AG04449 (cell line): ENCODE measurements at regions not wholly inside any gene's neighbourhood (a gene's known extent, or its start where the extent isn't known, plus 50 kb on each side); places are given as distances from the start of the nearest gene placed in this dataset.

Experiments used
- CTCF ChIA-PET: fragments of 350-600 bp; formaldehyde crosslinking; extraction: SDS; loops from one replicate; lab custom pipeline; 2021; ENCODE audit warnings: antibody characterized with exemption; lab: Yijun Ruan, JAX
- POLR2A ChIA-PET: fragments of 400-600, 350-600 bp; formaldehyde crosslinking; extraction: SDS; loops from one replicate; lab custom pipeline; 2020; ENCODE audit warnings: antibody characterized with exemption, inconsistent platforms; lab: Yijun Ruan, JAX
- DNase-seq: peaks from one replicate; pipeline ENCODE4 v3.0.0-alpha.2; 2010; ENCODE audit warnings: low read depth, low spot score
- H3K4me3 ChIP-seq: 2 replicates; pipeline ENCODE4 v1.5.1; 2011; ENCODE audit warnings: low read depth, mild to moderate bottlenecking, control low read depth, low read length
- CTCF ChIP-seq: IDR thresholded peaks from one replicate; pipeline ENCODE4 v1.5.1; 2011; ENCODE audit warnings: mild to moderate bottlenecking, moderate library complexity, low read length, control low read depth, inconsistent platforms; ENCODE audit not compliant: insufficient read depth; ENCODE audit errors: missing control alignments

- ChIA-PET POLR2A (no interaction called here), CTCF (interaction anchor here (1.3 kb wide), 2 partner anchors 12 to 56 kb away, joined by 3 read pairs; no protein-coding TSS in a partner anchor)
- TF ChIP-seq CTCF, result no peak
- DNase-seq, result no peak
- H3K4me3 ChIP-seq, result no peak overlapping the region
Observed at GRCh38 chr7:34486371-34486770, 171.6 kb upstream of the NPSR1 start.

DNA sequence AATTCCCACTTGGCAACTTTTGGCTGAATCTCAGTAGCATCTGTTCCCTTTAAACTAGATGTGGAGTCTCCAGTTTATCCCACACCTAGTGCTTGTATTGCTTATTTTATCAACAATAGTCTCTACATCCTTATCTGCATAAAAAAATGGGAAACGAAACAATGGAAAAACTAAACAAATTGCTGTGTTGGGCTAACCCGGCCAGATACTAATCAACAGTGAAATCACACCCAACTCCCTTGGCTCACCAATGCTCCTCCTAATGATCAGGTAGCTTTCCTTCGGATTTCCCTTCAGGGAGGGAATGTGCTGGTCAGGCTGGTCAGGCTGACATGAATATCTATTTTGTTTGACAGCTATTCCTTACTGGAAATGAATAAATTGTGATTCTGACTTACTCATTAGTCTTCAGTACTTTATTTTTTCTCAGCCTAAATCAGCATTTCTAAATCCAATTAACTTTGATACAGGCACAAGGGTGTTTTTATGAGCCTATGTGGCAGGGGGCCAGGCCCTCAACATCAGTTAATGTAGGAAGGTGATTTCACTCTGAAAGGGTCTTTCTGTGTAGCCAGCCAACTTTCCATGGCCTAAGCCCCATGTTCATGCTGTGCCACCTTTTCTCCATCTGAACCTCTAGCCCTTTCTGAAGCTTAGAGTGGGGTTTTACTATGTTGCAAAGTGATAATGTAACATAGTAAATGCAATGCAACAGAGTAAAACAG, 170.5 kb upstream of the NPSR1 start:
- no peak overlapping the region for H3K4me3 ChIP-seq
- TF ChIP-seq CTCF, result no peak
- DNase-seq, result no peak
- CTCF ChIA-PET, result no interaction called here
- POLR2A ChIA-PET, result no interaction called here

DNA sequence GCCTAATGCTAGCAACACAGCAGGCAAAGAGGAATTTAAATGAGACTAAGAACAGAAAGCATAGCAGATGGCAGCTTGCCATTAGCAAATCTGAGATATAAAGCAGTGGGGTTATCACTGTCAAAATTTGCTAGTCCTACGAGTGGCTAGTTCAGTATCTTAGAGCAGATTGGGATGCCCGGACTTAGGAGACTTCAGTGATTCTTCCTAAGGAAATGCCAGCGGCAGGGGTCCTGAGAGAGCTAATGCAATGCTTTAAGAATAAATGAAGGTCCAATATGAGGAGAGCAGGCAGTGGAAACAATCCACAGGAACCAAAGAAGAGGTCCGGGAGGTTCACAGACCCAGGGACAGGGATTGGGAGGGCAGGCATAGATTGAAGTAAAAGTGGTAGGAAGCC, 169.3 kb upstream of the NPSR1 start:
- no peak for DNase-seq
- POLR2A ChIA-PET, result no interaction called here
- H3K4me3 ChIP-seq, result no peak overlapping the region
- TF ChIP-seq CTCF, result no peak
- CTCF ChIA-PET, result no interaction called here

DNA sequence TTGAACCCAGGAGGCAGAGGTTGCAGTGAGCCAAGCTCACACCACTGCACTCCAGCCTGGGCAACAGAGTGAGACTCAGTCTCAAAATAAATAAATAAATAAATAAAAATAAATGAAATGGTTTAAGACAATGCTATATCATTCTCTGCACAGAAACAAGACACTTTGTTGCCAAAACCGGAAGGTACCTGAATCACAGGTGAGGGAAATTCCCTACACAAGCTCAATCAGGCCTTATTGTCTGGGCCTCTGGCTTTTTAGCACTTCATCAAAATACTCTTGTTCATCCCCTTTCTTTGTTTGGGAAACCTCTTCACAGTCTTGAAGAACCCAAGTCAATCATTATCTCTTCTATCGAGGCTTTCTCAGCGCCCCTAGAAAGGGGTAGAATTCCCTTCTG, 166.1 kb upstream of the NPSR1 start:
- POLR2A ChIA-PET, result no interaction called here
- DNase-seq, result no peak
- H3K4me3 ChIP-seq, result no peak overlapping the region
- CTCF ChIA-PET, result no interaction called here
- TF ChIP-seq CTCF, result no peak

DNA sequence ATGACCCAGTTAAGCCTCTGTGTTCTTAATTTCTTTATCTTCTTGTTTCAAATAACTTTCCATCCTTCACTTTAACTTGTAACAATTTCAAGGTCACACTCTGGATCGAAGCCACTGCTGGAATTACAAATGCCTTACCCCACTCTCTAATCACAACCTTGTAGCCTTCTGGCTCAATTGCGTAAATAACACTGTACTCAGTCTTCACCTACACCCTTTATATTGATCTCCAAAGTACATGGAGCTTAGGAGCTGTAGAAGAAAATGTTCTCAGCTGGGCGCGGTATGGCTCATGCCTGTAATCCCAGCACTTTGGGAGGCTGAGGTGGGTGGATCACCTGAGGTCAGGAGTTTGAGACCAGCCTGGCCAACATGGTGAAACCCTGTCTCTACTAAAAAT, 164.3 kb upstream of the NPSR1 start:
- no peak for TF ChIP-seq CTCF
- H3K4me3 ChIP-seq, result no peak overlapping the region
- no peak for DNase-seq
- ChIA-PET POLR2A (no interaction called here), CTCF (no interaction called here)

GRCh38 chr7:34497153-34497777, 160.8 kb upstream of the NPSR1 start:
- ChIA-PET CTCF (interaction anchor here (1.5 kb wide), 1 partner anchor 29 kb away, joined by 3 read pairs; no protein-coding TSS in a partner anchor), POLR2A (no interaction called here)
- TF ChIP-seq CTCF, result peak; percentile 32
- no peak for DNase-seq
- H3K4me3 ChIP-seq, result no peak overlapping the region
